GM21447 (cell line): ENCODE measurements at regions not wholly inside any gene's neighbourhood (a gene's known extent, or its start where the extent isn't known, plus 50 kb on each side); places are given as distances from the start of the nearest gene placed in this dataset.

Experiments
- ATAC-seq: cut with Tn5 transposase; IDR thresholded peaks from one replicate; pipeline ENCODE4 v1.9.1; 2021; ENCODE audit not compliant: unreplicated experiment

DNA sequence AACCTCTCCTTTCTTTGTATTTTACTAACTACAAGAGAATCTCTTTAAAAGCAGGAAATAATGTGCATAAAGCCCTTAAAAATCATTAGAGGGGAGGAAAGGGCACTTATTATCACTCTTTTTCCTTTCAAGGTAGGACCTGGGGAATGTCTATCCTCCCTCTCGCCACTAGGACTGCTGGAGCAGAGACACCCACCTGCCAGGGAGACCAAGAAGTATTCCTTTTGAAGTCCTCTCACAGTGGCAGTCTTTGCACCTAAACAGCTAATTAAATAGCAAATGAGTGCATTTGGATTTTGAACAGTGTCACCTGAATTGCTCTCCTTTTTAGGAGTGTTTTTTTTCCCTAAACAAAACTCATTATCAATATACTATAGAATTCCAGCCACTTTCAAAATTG, 874.1 kb downstream of the ZPLD1 start:
- ATAC-seq = no peak

- no peak for ATAC-seq
These were observed 885.1 kb downstream of the ZPLD1 start for GRCh38 chr3:103319912-103320311.

DNA sequence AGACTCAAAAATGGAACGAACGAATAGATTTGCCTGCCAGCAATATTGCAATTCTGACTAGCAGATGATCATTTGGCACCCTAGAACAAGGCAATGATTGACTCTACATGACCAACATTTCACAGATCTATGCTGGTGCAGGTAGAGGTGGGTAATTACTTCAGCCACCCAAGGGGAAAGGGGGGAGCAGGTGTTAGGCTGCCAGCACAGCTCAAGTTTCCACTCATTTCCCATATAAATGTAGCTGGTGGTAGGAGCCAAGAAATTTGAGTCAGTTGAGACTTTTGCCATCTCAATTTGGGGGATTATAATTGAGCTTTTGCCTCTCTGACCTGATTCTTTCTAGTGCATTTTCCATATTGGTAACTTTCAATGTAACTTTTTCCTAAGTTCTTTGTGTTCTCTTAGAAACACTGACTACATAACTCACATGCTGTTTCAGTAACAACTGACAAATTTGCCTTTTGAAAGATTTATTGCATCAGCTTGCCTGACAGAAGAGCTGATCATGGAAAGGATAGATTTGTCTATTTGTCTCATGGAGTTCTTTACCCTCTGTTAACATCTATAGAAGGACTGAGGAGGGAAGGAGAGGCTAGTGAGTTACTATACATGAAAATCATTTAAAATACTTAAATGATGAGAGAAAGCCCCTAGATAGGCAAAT, 902.5 kb downstream of the ZPLD1 start:
- ATAC-seq = no peak

- no peak for ATAC-seq
These were observed 906.3 kb downstream of the ZPLD1 start for GRCh38 chr3:103341078-103341606.

GRCh38 chr3:103342205-103342731, 907.5 kb downstream of the ZPLD1 start:
- ATAC-seq = no peak

GRCh38 chr3:103349760-103350159, 914.9 kb downstream of the ZPLD1 start:
- ATAC-seq = no peak

DNA sequence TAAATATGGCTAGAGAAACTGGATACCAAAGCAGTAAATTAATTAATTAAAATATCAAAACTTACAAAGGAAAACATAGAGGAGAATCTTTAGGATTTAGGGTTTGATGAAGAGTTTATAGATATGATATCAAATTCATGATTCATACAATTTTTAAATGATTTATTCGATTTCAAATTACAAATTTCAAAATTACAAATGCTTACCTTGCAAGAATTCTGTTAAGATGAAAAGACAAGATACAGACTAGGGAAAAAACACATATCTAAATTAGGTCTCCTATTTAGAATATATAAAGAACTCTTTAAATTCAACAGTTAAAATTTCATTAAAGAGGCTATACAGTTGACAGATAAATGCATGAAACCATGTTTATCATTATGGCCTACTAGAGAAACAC, 930.7 kb downstream of the ZPLD1 start:
- no peak for ATAC-seq

DNA sequence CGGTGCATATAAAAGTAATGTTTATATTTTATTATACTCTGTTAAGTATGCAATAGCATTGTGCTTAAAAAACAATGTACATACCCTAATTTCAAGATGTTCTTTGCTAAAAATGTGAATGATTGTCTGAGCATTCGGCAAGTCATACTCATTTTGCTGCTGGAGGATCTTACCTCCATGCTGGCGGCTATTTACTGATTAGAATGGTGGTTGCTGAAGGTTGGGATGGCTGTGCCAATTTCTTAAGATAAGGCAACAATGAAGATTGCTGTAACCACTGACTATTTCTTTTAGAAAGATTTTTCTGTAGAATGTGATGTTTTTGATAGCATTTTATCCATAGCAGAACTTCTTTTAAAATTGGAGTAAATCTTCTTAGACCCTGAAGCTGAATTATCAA, 932.7 kb downstream of the ZPLD1 start:
- ATAC-seq = no peak

- ATAC-seq = no peak
These were observed 936.6 kb downstream of the ZPLD1 start for GRCh38 chr3:103371411-103371810.

DNA sequence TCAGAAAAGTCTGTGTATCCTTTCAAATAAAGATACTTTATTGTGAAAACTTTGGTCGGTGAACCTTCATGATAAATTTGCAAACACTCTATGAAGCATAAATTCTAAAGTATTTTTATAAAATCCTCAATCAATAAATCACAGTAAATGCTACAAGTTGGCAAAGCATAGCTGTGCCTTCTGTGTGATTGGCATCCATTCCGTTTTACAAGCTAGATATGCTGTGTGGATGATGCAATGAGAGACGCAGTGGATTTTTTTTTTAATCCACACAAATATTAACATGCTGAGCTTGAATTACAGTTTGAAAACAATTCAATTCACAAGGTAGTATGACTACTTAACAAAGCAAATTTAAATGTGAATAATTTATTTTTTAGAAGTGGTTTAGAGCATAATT, 937.2 kb downstream of the ZPLD1 start:
- no peak for ATAC-seq

- no peak for ATAC-seq
These were observed 945.6 kb downstream of the ZPLD1 start for GRCh38 chr3:103380391-103380790.

GRCh38 chr3:103381296-103382079, 946.7 kb downstream of the ZPLD1 start:
- ATAC-seq = no peak

GRCh38 chr3:103385961-103386656, 951.3 kb downstream of the ZPLD1 start:
- no peak for ATAC-seq

DNA sequence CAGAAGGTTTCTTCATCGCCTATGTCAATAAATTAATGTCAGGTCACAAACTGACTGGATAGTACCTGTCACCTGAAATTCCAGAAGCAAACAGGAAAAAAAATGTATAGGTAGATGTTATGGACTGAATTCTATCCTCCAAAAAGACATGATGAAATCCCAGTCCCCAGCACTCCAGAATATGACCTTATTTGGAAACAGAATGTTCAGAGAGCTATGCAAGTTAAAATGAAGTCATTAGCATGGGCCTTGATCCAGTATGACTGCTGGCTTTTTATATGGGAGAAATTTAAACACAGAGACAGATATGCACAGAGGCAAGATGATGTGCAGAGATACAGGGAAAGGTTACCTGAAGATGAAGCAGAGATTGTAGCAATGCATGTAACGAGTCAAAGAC, 953.4 kb downstream of the ZPLD1 start:
- no peak for ATAC-seq

- ATAC-seq = no peak
These were observed 954.5 kb downstream of the ZPLD1 start for GRCh38 chr3:103389356-103389755.

DNA sequence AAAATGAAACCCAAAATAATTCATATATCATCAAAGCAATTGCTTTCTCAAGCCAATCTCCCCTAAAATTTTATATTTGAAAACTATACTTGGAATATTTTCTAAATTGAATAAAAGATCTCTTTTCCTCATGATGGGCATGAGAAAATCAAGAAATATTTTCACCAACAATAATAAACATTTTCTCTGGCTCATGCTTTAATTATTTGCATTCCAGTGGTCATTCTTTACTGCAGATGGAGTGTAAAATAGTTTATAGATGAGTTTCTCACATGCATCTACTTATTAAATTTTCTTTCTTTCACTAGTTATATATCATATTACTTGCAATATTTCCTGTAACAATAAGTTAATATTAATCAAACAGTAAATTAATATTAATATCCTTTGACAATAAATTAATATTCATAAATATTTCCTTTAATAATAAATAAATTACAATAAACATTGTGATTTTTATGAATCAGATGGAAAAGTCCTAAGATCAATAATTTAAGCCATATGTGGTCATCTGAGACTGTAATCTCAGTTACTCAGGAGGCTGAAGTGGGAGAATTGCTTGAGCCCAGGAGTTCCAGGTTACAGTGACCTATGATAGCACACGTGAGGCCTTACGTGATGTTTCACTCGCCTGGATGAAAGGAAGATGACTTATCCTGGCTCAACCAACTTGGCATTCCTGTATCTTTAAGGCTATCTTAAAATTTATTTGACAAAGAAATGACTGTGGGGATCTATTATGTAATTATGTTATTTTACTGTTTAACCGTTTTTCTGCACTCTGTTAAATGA, 958.8 kb downstream of the ZPLD1 start:
- ATAC-seq = no peak

DNA sequence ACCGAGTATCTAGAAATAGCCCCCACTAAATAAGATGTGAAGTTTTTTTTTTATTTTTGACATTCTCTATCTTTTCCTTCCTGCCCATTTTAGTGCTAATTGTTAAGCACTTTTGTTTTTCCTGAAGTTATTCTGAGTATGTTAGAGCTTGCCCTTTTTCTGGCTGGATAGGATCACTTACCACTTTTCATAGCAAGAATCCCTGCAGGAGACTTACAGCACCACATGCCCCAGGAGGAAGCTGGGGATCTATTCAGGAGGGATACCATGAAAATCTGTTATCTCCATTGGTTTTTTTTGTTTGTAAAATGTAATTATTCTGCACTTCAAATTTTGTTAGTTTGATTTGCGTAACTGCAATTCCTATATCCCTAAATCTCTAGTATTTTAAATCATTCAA, 968.4 kb downstream of the ZPLD1 start:
- ATAC-seq = no peak

DNA sequence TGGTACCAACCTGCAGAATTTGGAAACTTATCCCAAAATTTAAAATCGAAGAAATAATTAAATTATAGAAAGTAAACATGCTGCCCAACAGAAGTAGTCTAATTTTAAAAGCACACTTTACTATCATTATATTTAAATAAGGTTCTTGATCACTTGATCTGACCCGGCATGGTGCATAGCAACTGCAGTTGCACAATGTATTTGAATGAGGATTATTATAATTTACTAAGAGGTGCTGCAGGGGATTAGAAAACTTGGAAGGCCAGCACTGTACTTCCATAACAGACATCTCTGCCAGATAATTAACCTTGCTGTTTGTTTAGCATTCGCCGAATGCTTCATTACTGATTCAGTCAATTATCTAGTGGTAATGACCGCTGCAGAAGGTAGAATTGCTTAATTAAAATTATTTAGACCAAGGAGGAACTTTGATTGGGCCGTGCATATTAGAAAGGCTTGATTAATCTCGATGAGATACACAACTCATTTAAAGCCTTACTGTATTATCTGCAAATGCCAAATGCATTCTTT, 971.6 kb downstream of the ZPLD1 start:
- ATAC-seq = no peak

DNA sequence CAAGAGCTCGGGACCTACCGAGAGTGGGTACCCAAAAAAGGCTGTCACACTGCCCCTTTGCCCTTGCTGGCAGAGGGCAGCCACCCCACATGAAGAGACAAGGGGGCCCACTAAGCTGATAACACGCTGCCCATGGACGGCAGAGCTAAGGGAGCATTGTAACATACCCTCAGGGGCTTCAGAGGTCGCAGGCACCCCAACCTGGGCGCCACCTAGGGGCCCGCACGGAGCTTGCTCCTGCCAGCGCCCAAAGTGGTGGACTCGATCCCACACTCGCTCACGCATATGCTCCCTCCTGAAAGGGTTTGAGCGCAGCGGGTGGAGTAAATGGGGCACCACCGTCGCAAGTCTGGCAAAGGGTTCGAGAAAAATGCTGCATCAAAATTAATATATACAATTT, 975.4 kb downstream of the ZPLD1 start:
- no peak for ATAC-seq

DNA sequence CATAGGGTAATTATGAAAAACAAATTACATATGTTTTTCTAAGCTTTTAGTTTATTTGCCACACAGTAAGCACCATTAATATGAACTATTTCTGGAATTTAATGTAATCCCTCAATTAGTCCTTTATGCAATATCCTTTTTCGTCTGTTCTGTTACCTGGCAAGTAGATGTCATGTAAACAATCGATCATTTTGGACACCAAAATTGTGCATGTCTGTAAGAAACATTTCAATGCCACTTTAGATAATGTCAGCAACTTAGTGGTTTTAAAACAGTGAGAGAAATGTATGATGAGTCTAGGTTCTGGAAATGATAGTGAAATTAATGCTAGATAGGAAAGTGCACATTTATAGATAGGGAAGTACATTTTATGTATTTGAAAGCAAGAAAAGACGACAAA, 986.6 kb downstream of the ZPLD1 start:
- no peak for ATAC-seq

- ATAC-seq = no peak
These were observed 1003.1 kb downstream of the ZPLD1 start for GRCh38 chr3:103437883-103438282.
